Skeletal muscle tissue (tissue), 3 donors: ENCODE measurements at regions not wholly inside any gene's neighbourhood (a gene's known extent, or its start where the extent isn't known, plus 50 kb on each side); places are given as distances from the start of the nearest gene placed in this dataset.
"Not testable (repeated sequence)": the region's sequence is repeated elsewhere in the genome, so short reads cannot be mapped to it uniquely, and the experiment has no call there.

Source experiments
- H3K27ac ChIP-seq: one replicate; pipeline ENCODE4 v1.7.0; 2013; ENCODE audit warnings: mild to moderate bottlenecking, low read depth, low read length, inconsistent platforms
- H3K27me3 ChIP-seq, 3 donors: one replicate each; pipeline ENCODE4 v1.7.0; 2013; ENCODE audit warnings: low read length in 3 of 3; ENCODE audit not compliant: control insufficient read depth in 3 of 3, insufficient read depth in 3 of 3
- H3K36me3 ChIP-seq, 3 donors: one replicate each; pipeline ENCODE4 v1.7.0; 2013; ENCODE audit warnings: low read length in 3 of 3; ENCODE audit not compliant: control insufficient read depth in 3 of 3, insufficient read depth in 3 of 3
- H3K4me1 ChIP-seq, 3 donors: one replicate each; pipeline ENCODE4 v1.7.0; 2013; ENCODE audit warnings: low read length in 3 of 3, mild to moderate bottlenecking in 3 of 3; ENCODE audit not compliant: control insufficient read depth in 3 of 3, insufficient read depth in 3 of 3
- H3K4me3 ChIP-seq, 3 donors: one replicate each; pipeline ENCODE4 v1.7.0; 2013; ENCODE audit warnings: low read length in 3 of 3
- H3K9ac ChIP-seq, 3 donors: one replicate each; pipeline ENCODE4 v1.7.0; 2013; ENCODE audit warnings: low read length in 3 of 3, mild to moderate bottlenecking in 3 of 3, moderate library complexity in 2 of 3, low read depth in 1 of 3
- H3K9me3 ChIP-seq, 3 donors: one replicate each; pipeline ENCODE4 v1.7.0; 2013; ENCODE audit warnings: low read length in 3 of 3; ENCODE audit not compliant: control insufficient read depth in 3 of 3
- donor health status: Osteomylitis.

DNA sequence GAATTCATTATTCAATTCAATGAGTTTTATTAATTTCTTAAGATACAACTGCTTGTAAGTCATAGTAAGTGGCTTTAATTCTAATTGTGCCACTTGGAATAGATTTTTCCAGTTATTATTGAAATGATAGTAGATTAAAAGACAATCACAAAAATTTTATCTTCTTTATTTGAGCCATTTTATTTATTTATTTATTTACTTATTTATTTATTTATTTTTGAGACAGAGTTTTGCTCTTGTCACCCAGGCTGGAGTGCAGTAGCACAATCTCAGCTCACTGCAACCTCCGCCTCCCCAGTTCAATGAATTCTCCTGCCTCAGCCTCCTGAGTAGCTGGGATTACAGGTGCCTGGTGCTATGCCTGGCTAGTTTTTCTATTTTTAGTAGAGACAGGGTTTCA, 235.7 kb upstream of the DSEL start:
- H3K27me3 ChIP-seq, H3K36me3 ChIP-seq, H3K9me3 ChIP-seq, H3K9ac ChIP-seq, H3K4me3 ChIP-seq, H3K27ac ChIP-seq, H3K4me1 ChIP-seq: not testable (repeated sequence)

DNA sequence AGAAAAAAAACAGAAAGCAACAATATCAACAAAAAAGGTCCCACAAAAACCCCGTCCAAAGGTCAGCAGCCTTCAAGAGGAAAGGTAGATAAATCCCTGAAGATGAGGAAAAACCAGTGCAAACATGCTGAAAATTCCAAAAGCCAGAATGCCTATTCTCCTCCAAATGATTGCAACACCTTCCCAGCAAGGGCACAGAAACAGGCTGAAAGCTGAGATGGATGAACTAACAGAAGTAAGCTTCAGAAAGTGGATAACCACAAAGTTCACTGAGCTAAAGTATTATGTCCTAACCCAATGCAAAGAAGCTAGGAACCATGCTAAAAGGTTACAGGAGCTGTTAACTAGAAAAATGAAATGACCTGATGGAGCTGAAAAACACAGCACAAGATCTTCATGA, 226.4 kb upstream of the DSEL start:
- Histone ChIP-seq H3K9me3 (peaks cover 0 to 2% (median 0%) of the 10 kb centered on the region in 3 donors), H3K9ac (no peak overlapping the region), H3K4me3 (no peak overlapping the region), H3K27ac (no peak overlapping the region), H3K27me3 (no peaks in the 10 kb centered on the region), H3K36me3 (no peaks in the 10 kb centered on the region), H3K4me1 (no peaks in the 10 kb centered on the region)

DNA sequence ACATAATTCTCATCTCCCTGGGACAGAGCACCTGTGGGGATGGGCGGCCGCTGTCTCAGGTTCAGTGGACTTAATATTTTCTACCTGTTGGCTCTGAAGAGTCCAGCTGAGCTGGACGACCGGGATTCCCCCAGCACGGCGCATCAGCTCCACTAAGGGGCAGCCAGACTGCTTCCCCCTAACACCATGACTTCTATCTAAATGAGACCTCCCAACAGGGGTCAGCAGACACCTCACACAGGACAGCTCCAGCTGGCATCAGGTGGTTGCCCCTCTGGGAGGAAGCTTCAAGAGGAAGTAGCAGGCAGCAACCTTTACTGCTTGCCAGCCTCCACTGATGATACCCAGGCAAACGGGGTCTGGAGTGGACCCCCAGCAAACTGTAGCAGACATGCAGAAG, 226.0 kb upstream of the DSEL start:
- no peak overlapping the region for H3K9ac ChIP-seq
- no peaks in the 10 kb centered on the region for H3K27me3 ChIP-seq
- no peaks in the 10 kb centered on the region for H3K4me1 ChIP-seq
- H3K9me3 ChIP-seq = peaks cover 0 to 2% (median 0%) of the 10 kb centered on the region in 3 donors
- no peak overlapping the region for H3K4me3 ChIP-seq
- no peak overlapping the region for H3K27ac ChIP-seq
- no peaks in the 10 kb centered on the region for H3K36me3 ChIP-seq

DNA sequence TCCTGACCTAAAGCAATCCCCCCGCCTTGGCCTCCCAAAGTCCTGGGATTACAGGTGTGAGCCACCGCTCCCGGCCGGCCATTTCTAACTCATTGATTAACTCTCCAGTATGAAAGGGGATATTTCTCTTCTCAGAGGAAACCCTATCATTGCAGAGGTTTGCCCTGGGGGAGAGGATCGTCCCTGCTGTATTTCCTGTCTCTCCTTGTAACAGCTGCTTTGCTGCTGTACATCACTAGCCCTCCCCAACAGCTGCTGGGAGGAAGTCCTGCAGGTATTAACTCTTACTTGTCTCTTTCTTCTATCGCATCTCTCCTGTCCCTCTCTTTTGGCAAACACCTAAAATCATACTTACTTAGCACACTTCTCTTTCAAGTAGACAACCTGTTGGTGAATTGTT, 219.0 kb upstream of the DSEL start:
- no peak overlapping the region for H3K4me3 ChIP-seq
- H3K36me3 ChIP-seq = no peaks in the 10 kb centered on the region
- no peak overlapping the region for H3K27ac ChIP-seq
- no peak overlapping the region for H3K9ac ChIP-seq
- no peaks in the 10 kb centered on the region for H3K4me1 ChIP-seq
- no peaks in the 10 kb centered on the region for H3K27me3 ChIP-seq
- no peaks in the 10 kb centered on the region for H3K9me3 ChIP-seq

DNA sequence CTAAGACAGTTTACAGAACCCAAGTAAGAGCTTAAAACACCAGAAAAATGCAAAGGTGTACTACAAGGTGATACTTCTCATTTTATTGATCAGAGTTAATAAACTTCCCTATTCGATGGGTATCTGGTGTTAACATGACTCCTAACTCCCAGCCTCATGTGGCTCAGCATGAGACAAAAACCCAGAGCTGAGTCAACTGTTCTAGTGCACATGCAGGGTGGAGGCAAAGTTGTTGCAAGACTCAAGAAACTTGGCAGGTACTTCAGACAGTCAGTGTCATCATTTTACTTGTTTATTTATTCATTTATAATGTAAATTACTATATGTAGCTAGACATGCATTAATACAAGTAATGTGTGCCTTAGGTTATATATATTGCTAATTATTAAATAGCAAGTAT, 216.6 kb upstream of the DSEL start:
- Histone ChIP-seq H3K9me3 (no peaks in the 10 kb centered on the region), H3K27ac (no peak overlapping the region), H3K4me3 (no peak overlapping the region), H3K36me3 (no peaks in the 10 kb centered on the region), H3K9ac (no peak overlapping the region), H3K27me3 (no peaks in the 10 kb centered on the region), H3K4me1 (no peaks in the 10 kb centered on the region)

DNA sequence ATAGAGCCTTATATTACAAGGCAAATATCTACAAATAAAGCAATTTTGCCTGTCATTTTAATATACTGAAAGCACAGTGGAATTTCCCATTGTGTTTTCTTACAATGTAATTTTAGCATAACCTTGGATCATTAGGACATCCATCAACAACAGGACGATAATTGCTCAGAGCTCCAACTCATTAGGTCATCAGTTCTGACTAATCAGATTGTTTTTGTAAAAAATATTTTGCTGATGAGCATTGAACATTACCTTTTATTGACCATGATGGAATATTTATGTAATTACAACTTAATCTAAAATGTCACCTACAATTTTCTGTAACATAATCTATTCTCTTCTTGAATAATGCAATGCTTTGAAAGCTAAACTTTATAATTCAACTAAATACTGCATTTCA, 215.3 kb upstream of the DSEL start:
- Histone ChIP-seq H3K27ac (no peak overlapping the region), H3K4me1 (no peaks in the 10 kb centered on the region), H3K36me3 (no peaks in the 10 kb centered on the region), H3K4me3 (no peak overlapping the region), H3K9ac (no peak overlapping the region), H3K27me3 (no peaks in the 10 kb centered on the region), H3K9me3 (no peaks in the 10 kb centered on the region)

DNA sequence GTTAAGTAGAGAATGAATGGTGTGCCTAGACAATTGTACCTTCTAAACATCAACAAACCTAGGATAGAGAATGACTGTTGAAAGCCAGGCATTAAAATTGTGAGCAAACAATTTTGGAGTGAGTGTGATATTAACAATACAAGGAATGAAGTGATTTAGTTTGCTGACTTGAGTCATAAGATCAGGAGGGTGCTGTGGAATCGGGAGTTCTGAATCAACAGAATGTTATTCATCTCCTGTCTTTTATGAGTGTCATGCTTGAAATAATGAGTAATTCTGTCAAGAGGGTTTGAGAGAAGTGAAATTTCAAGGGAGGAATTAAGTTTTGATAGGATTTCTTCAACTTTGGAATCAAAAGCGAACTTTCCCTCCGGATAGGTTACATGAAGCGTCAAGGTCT, 214.4 kb upstream of the DSEL start:
- Histone ChIP-seq H3K9ac (no peak overlapping the region), H3K27me3 (no peaks in the 10 kb centered on the region)

DNA sequence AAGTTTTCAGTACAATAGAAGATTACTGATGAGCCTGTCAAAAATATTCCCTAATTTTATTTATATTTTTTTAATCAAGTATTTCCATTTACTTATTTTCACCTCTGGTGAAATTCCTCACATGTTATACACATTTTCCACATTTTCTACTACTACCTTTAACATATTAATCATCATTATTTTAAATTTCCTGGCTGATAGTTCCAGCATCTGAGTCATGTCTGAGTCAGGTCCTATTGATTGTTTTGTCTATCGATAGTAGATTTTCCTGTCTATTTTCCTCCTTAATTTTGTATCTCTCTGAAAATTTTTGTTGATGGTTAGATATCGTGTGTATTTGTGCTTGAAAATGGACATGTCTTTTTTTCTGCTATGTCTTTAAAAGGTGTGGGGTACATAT, 211.8 kb upstream of the DSEL start:
- H3K9me3 ChIP-seq = no peaks in the 10 kb centered on the region
- no peak overlapping the region for H3K9ac ChIP-seq
- no peak overlapping the region for H3K27ac ChIP-seq
- H3K4me3 ChIP-seq = no peak overlapping the region
- H3K4me1 ChIP-seq = no peaks in the 10 kb centered on the region
- no peaks in the 10 kb centered on the region for H3K36me3 ChIP-seq
- H3K27me3 ChIP-seq = no peaks in the 10 kb centered on the region

More for the DNA sequence above, 214.4 kb upstream of the DSEL start:
- no peak overlapping the region for H3K27ac ChIP-seq
- H3K9me3 ChIP-seq = no peaks in the 10 kb centered on the region
- H3K4me3 ChIP-seq = no peak overlapping the region
- H3K36me3 ChIP-seq = no peaks in the 10 kb centered on the region
- H3K4me1 ChIP-seq = no peaks in the 10 kb centered on the region

DNA sequence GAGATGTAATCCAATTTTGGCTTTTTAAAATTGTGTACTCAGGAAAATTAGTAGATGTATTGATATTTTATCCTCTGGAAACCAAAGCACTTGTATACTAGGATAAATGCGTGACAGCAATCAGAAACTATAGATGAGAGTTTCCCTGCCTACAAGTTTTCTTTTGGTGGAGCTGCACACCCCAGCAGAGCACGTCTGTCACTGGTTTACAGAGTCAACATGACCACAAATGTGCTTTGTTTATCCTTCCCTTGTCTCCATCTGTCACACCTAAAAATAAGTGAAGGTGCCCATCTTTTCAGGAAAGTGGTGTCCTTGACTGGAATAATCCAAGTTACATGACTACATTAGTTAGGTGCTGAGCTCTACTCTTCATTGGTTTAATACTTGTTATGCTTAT, 210.4 kb upstream of the DSEL start:
- Histone ChIP-seq H3K27ac (no peak overlapping the region), H3K27me3 (no peaks in the 10 kb centered on the region), H3K9ac (no peak overlapping the region), H3K4me1 (no peaks in the 10 kb centered on the region), H3K36me3 (no peaks in the 10 kb centered on the region), H3K4me3 (no peak overlapping the region), H3K9me3 (no peaks in the 10 kb centered on the region)

DNA sequence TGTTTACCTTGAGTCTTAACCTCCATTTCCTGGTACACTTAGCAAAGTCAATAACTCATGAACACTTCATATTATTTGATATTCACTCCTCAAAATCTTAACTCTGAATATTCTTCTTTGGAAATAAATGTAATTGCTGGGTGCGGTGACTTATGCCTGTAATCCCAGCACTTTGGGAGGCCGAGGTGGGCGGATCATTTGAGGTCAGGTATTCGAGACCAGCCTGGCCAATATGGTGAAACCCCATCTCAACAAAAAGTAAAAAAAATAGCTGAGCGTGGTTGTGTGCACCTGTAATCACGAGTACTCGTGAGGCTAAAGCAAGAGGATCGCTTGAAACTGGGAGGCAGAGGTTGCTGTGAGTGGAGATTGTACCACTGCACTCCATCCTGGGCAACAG, 201.3 kb upstream of the DSEL start:
- Histone ChIP-seq H3K27ac (no peak overlapping the region), H3K4me3 (no peak overlapping the region), H3K9ac (no peak overlapping the region), H3K4me1 (no peaks in the 10 kb centered on the region), H3K9me3 (no peaks in the 10 kb centered on the region), H3K36me3 (no peaks in the 10 kb centered on the region), H3K27me3 (no peaks in the 10 kb centered on the region)

DNA sequence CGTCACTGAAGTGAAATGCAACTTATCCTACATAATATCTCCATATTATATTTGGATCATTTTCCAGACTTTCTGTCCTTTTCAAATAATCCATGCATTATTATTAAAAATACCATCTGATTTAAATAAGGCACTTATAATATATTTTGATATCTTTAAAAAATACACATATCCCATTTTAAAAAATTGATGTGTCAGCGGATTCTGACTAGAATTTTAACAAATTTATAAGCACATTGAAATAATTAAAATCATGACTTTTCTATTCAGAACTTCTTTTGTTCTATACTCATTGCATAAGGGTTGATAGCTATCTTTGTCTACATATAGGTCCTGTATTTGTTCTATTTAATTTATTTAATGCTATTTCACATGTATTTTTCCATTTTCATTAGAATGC, 199.0 kb upstream of the DSEL start:
- Histone ChIP-seq H3K9ac (no peak overlapping the region), H3K9me3 (no peaks in the 10 kb centered on the region), H3K4me1 (no peaks in the 10 kb centered on the region), H3K4me3 (no peak overlapping the region), H3K36me3 (no peaks in the 10 kb centered on the region), H3K27me3 (no peaks in the 10 kb centered on the region), H3K27ac (no peak overlapping the region)
